ENCODE measurements at regions not wholly inside any gene's neighbourhood (a gene's known extent, or its start where the extent isn't known, plus 50 kb on each side); places are given as distances from the start of the nearest gene placed in this dataset.
A peak's percentile ranks its signal among the peaks of the same experiment; 100 is the strongest.

DNA sequence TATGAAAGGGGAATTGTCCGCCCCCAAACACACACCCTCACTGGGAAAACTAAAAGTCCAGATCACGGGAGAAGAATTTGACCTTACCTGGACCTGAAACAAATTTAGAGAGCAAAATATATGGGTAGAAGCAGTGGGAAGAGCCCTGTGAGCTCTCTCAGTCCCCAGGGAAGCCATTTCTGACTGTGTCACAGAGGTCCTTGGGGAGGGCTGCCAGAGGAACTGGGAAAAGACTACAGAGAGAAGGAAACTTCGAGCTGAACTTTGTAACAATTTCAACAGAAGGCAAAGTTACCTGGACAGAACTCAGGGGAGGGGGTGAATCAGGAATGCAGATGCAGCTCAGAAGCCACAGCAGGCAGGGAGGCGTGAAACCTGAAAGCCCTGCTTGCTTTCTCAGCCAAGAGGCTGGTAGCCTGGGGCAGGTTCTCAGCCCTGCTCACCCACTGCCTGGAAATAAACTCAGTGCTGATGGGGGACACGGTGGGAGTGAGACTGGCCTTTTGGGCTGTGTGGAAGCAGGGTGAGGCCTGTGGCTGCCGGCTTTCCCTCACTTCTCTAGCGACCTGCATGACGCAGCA is 163.8 kb downstream of the TMEM200A start:
- H3K27me3 ChIP-seq (ENCODE audit: low read length), result no peaks in the 10 kb centered on the region
- no peaks in the 10 kb centered on the region for H3F3A ChIP-seq (ENCODE audit: low read length, unreplicated experiment)
- no peaks in the 10 kb centered on the region for H3K79me2 ChIP-seq (ENCODE audit: low read length)
- no peaks in the 10 kb centered on the region for H3K9me3 ChIP-seq (ENCODE audit: low read length)
- DNase-seq (peak; percentile 25), ATAC-seq (no peak)
- H3K9ac ChIP-seq (ENCODE audit: low read length), result no peak overlapping the region
- H3K36me3 ChIP-seq (ENCODE audit: low read depth, low read length), result no peaks in the 10 kb centered on the region
- intact Hi-C loops (cut with micrococcal nuclease), result no loop called here
- H3K4me3 ChIP-seq (ENCODE audit: low read length), result no peak overlapping the region
- H3K9me2 ChIP-seq (replicated peaks; ENCODE audit: low read length), result no peaks in the 10 kb centered on the region
- ChIA-PET POLR2A (ENCODE audit: unreplicated experiment) (no interaction called here), CTCF (no interaction called here)
- BruUV-seq (replicated peaks), result no TSS peak
- no peak overlapping the region for H3K4me2 ChIP-seq (ENCODE audit: low read length)
- no peak overlapping the region for H2AFZ ChIP-seq (ENCODE audit: low read length)
- TF ChIP-seq, protein P1, sequence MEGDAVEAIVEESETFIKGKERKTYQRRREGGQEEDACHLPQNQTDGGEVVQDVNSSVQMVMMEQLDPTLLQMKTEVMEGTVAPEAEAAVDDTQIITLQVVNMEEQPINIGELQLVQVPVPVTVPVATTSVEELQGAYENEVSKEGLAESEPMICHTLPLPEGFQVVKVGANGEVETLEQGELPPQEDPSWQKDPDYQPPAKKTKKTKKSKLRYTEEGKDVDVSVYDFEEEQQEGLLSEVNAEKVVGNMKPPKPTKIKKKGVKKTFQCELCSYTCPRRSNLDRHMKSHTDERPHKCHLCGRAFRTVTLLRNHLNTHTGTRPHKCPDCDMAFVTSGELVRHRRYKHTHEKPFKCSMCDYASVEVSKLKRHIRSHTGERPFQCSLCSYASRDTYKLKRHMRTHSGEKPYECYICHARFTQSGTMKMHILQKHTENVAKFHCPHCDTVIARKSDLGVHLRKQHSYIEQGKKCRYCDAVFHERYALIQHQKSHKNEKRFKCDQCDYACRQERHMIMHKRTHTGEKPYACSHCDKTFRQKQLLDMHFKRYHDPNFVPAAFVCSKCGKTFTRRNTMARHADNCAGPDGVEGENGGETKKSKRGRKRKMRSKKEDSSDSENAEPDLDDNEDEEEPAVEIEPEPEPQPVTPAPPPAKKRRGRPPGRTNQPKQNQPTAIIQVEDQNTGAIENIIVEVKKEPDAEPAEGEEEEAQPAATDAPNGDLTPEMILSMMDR (conservative IDR thresholded peaks at IDR 0.05; ENCODE audit: low read depth, low read length), result no peak
- no peak for TF ChIP-seq EZH2 (IDR thresholded peaks at IDR 0.05; ENCODE audit: low read length, unreplicated experiment)
- TF ChIP-seq EZH2phosphoT487 (IDR thresholded peaks at IDR 0.05; ENCODE audit: borderline replicate concordance, low read length), result no peak
- H3K4me1 ChIP-seq (ENCODE audit: insufficient read depth, low read length), result no peaks in the 10 kb centered on the region
- H3K27ac ChIP-seq (ENCODE audit: low read length), result no peak overlapping the region
- H4K20me1 ChIP-seq (ENCODE audit: low read length), result no peaks in the 10 kb centered on the region

DNA sequence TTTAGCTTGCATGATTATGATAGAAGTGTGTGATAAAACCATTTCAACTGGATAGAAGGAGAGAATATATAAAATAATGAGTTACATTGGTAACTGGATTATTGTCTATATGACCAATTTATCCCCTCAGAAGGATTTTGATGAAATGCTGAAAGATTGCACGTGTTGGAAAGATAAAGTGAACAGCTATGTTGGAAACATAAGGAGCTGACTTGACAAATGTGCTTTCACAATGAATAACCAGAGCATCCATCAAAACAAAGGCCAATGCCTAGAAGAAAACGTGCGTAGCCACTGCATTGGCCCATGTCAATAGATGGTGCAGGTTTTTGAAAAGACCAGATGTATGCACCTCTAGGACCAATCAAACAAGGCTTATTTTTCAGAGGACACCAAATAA is 168.8 kb downstream of the TMEM200A start:
- no peaks in the 10 kb centered on the region for H3K79me2 ChIP-seq (ENCODE audit: low read length)
- no TSS peak for BruUV-seq (replicated peaks)
- ChIA-PET CTCF (no interaction called here), POLR2A (ENCODE audit: unreplicated experiment) (no interaction called here)
- no peaks in the 10 kb centered on the region for H3K9me2 ChIP-seq (replicated peaks; ENCODE audit: low read length)
- TF ChIP-seq, protein P1 (conservative IDR thresholded peaks at IDR 0.05; ENCODE audit: low read depth, low read length), result no peak
- TF ChIP-seq EZH2phosphoT487 (IDR thresholded peaks at IDR 0.05; ENCODE audit: borderline replicate concordance, low read length) (no peak), EZH2 (IDR thresholded peaks at IDR 0.05; ENCODE audit: low read length, unreplicated experiment) (no peak)
- H3K4me1 ChIP-seq (ENCODE audit: insufficient read depth, low read length), result no peaks in the 10 kb centered on the region
- H3K36me3 ChIP-seq (ENCODE audit: low read depth, low read length), result no peaks in the 10 kb centered on the region
- no peak overlapping the region for H3K27ac ChIP-seq (ENCODE audit: low read length)
- H3K9ac ChIP-seq (ENCODE audit: low read length), result no peak overlapping the region
- intact Hi-C loops (cut with micrococcal nuclease), result no loop called here
- ATAC-seq, result no peak
- no peaks in the 10 kb centered on the region for H3K27me3 ChIP-seq (ENCODE audit: low read length)
- no peak overlapping the region for H3K4me2 ChIP-seq (ENCODE audit: low read length)
- H3K4me3 ChIP-seq (ENCODE audit: low read length), result no peak overlapping the region
- no peaks in the 10 kb centered on the region for H3K9me3 ChIP-seq (ENCODE audit: low read length)
- no peak overlapping the region for H2AFZ ChIP-seq (ENCODE audit: low read length)
- H3F3A ChIP-seq (ENCODE audit: low read length, unreplicated experiment), result no peaks in the 10 kb centered on the region
- no peak for DNase-seq
- no peaks in the 10 kb centered on the region for H4K20me1 ChIP-seq (ENCODE audit: low read length)

DNA sequence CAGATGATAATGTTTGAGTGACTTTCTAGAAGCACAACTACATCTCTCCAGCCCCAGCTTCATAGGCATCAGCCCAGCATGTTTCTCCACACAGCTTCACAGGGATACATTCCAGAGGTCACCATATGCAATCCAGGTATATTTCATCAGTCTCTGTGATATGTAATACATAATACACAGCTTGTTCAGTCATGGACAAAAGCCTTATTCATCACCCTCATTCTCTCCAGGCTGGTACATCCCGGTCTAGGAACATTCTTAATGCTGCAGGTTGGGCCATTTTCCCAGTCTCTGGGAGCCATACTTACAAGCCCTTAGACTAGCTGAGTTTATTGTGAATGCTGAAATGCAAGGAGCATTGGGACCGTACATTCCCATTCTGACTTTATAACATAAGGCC is 169.4 kb downstream of the TMEM200A start:
- ATAC-seq, result no peak
- Histone ChIP-seq H3K36me3 (ENCODE audit: low read depth, low read length) (no peaks in the 10 kb centered on the region), H3K79me2 (ENCODE audit: low read length) (no peaks in the 10 kb centered on the region), H3K9ac (ENCODE audit: low read length) (no peak overlapping the region), H3K4me3 (ENCODE audit: low read length) (no peak overlapping the region), H3K27ac (ENCODE audit: low read length) (no peak overlapping the region), H2AFZ (ENCODE audit: low read length) (no peak overlapping the region), H3K27me3 (ENCODE audit: low read length) (no peaks in the 10 kb centered on the region), H4K20me1 (ENCODE audit: low read length) (no peaks in the 10 kb centered on the region), H3K9me2 (replicated peaks; ENCODE audit: low read length) (no peaks in the 10 kb centered on the region), H3K9me3 (ENCODE audit: low read length) (no peaks in the 10 kb centered on the region), H3F3A (ENCODE audit: low read length, unreplicated experiment) (no peaks in the 10 kb centered on the region), H3K4me2 (ENCODE audit: low read length) (no peak overlapping the region), H3K4me1 (ENCODE audit: insufficient read depth, low read length) (no peaks in the 10 kb centered on the region)
- ChIA-PET CTCF (no interaction called here), POLR2A (ENCODE audit: unreplicated experiment) (no interaction called here)
- DNase-seq, result no peak
- no TSS peak for BruUV-seq (replicated peaks)
- no peak for TF ChIP-seq EZH2phosphoT487 (IDR thresholded peaks at IDR 0.05; ENCODE audit: borderline replicate concordance, low read length)
- TF ChIP-seq, protein P1 (conservative IDR thresholded peaks at IDR 0.05; ENCODE audit: low read depth, low read length), result no peak
- intact Hi-C loops (cut with micrococcal nuclease), result no loop called here

Measured in PC-3 (cell line).